GM19328 (cell line): ENCODE measurements at regions not wholly inside any gene's neighbourhood (a gene's known extent, or its start where the extent isn't known, plus 50 kb on each side); places are given as distances from the start of the nearest gene placed in this dataset.

Experiments used
- ATAC-seq: cut with Tn5 transposase; IDR thresholded peaks from one replicate; pipeline ENCODE4 v1.9.1; 2021; ENCODE audit warnings: mild to moderate bottlenecking, moderate library complexity; ENCODE audit not compliant: unreplicated experiment

DNA sequence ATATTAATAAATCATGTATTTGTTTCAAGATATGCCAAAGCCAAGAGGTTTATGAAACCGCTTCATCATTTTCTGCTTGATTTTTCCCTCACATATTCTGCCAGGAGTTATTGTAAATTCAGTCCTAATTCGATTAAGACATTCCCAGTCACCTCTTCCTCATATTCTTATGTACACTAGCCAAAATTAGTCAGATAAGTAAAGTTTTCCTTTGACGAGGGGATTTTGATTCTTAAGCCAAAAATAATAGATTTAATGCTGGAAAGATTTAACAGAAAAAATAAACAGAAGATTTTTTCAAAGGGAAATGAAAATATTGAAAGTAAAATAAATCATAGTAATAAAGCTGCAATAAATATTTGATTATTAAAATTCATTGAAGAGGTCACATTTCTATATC is 51.0 kb upstream of the VEGFC start:
- no peak for ATAC-seq

DNA sequence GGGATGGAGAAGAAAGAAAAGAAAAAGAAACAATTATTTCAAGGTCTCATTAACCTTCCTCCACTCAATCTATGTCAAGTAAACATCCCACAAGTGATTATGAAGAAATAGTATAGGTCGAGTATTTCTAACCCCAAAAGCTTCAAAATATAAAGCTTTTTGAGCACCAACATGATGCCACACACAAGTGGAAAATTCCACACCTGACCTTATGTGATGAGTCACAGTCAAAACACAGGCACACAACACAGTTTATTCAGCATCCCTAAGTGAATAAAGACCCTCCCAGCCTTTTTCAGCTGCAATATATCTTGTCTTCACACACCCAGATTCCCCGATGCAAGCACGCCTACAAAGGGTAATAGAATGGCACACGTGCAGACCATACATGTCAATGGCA is 51.7 kb upstream of the VEGFC start:
- ATAC-seq: no peak

GRCh38 chr4:176845636-176846035 is 52.9 kb upstream of the VEGFC start:
- no peak for ATAC-seq

GRCh38 chr4:176849076-176849475 is 56.4 kb upstream of the VEGFC start:
- no peak for ATAC-seq

DNA sequence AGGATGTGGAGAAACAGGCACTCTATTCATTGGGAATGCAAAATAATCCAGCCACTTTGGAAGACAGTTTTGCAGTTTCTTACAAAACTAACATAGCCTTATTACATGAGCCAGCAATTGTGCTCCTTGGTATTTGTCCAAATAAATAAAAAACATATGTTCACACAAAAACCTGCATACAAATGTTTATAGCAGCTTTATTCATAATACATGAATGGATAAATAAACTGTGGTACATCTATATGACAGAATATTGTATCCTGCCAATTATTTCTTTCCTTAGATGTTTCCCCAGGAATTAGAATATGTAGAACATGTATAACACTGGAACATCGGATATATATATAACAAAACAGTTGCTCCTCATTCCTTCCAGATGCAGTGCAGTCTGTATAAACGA is 57.7 kb upstream of the VEGFC start:
- ATAC-seq: no peak

- no peak for ATAC-seq
These were observed 63.7 kb upstream of the VEGFC start for GRCh38 chr4:176856421-176856820.

DNA sequence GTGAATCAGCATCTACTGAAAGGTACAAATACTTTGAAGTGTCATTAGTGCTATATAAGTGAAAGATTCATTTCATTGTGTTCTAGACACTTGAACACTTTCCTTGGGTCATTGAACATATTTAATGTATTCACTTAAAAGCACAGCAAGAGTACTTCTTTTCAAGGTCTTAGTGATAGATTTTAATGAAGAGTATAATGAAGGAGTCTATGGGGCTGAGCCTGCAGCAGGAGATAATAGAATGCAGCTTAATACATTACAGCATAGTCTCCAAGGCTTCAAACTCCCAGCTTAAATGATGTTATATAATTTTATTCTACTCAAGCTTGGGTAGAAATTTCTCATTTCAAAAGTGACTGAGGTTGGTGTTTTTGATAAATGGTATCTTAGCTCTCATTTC is 66.1 kb upstream of the VEGFC start:
- no peak for ATAC-seq

DNA sequence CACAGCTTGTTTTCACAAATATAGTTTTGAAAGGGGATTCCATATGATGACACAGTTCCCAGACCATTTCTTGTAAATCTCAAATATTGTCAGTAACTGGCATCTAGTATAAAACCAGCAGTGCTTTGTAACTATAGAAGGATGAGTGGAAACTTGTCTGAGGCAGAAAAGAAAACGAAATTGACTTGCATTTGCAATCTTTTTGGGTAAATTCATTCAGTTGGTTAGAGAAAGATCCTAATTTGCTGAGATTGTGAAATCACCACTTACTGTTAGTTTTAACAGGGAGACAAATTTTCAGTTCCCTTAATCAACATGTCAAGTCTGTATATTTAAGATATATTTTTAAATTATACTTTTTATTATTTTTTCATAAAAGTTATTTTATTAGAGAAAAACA is 71.5 kb upstream of the VEGFC start:
- ATAC-seq: no peak

DNA sequence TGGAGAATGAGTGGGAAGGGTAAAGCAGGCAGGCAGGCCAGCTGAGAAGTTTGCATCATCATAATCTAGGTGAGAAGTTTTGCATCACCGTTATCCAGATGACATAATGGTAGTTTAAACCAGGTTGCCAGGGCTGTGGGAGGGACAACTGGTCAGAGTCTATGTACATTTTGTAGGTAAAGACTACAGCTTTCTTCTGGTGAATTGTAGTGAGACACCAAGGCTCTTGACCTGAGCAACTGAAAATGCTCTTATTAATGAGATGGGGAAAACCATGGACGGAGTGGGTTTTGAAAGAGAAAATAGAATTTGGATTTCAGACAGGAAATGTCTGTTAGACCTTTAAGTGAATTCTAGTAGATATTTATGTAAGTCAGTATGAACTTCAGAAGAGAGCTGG is 76.0 kb upstream of the VEGFC start:
- ATAC-seq: no peak

GRCh38 chr4:176872461-176872860 is 79.7 kb upstream of the VEGFC start:
- no peak for ATAC-seq

- ATAC-seq: no peak
These were observed 82.2 kb upstream of the VEGFC start for GRCh38 chr4:176874721-176875445.

- no peak for ATAC-seq
These were observed 82.8 kb upstream of the VEGFC start for GRCh38 chr4:176875446-176875930.

DNA sequence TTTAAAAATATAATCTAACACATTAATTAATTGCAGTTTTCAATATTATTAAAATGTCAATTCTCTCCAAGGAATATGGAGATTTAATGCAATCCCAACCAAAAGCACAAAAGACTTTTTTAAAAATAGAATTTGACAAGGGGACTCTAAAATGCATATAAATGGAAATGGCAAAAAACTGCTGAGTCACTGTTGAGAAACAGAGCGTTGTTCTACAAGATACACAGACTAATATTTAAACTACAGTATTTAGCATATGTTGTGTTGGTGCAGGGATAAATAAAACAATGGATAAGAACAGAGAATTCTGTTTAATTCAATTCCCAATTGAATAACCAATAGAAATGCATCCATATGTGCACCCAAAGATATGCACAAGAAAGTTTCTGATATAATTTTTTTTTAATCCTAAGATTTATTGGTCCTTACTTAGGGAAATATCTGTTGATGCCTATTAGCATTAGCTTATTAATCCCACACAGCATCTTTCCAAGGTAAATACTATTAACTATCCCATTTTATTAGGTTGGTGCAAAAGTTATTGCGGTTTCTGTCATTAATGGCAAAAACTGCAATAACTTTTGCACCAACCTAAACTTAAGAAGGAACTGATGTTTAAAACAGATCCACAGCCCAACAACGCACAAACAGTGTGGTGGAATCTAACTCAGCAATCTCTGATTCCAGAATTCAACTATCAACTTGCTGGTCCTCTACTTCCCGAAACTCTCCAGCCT is 86.8 kb upstream of the VEGFC start:
- ATAC-seq: no peak

DNA sequence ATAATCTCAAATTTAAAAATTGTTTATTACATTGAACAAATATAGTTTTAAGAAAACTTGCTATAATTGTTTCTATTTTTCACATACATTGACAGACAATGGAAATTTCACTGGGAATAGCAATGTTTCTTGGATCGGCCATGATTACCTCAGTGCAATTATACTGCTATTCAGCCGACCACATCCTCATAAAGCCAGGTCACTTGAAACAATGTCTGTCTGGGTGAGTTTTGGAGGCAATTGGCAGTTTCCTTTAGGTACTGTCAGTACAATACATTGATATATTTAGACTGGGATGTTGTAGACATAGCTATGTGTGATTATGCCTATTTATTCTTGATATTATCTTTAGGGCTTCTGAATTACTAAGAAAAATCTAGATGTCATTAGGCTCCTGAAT is 89.5 kb upstream of the VEGFC start:
- no peak for ATAC-seq

DNA sequence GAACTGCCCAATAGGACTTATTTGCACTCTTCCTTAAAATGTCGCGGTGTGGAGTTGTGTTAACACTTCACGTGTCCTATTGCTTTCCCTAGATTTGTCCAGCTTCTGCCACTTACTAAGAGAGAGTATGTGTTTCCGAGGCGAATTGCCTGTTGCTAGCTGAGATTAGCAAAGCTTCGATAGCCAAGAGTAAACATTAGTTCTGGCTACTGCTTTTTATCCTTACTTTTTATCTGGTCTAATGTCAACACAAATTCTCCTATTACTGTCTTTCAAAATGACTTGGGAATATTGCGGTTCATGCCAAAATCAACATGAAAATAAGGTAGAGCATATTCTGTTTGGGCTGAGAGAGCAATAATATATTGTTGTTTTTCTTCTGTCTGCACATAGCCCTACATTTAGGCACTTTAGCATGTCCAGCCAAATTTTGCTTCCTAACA is 90.4 kb upstream of the VEGFC start:
- no peak for ATAC-seq

- ATAC-seq: no peak
These were observed 91.1 kb upstream of the VEGFC start for GRCh38 chr4:176883681-176884418.

GRCh38 chr4:176885224-176885623 is 92.5 kb upstream of the VEGFC start:
- no peak for ATAC-seq

- ATAC-seq: no peak
These were observed 93.4 kb upstream of the VEGFC start for GRCh38 chr4:176886135-176886534.

DNA sequence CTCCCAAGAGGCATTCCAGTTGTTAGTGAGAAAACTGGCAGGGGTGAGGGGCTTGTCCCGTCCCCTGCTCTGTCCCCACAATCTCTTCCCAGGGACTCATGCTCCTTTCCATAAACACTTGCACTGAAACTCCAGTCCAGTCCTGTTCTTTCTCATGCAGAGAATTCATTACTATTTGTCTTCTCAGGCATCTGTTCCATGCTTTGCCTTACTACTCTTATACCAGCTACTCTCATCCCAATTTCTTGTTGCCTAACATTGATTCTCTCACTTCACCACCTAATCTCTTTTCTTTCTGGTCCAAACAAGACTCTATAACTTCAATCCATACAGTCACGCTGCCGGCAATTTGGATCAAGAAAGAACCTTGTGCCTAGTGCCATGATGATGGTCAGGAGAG is 97.1 kb upstream of the VEGFC start:
- ATAC-seq: no peak

- ATAC-seq: no peak
These were observed 101.8 kb upstream of the VEGFC start for GRCh38 chr4:176894498-176894897.

- no peak for ATAC-seq
These were observed 103.5 kb upstream of the VEGFC start for GRCh38 chr4:176896211-176896610.

DNA sequence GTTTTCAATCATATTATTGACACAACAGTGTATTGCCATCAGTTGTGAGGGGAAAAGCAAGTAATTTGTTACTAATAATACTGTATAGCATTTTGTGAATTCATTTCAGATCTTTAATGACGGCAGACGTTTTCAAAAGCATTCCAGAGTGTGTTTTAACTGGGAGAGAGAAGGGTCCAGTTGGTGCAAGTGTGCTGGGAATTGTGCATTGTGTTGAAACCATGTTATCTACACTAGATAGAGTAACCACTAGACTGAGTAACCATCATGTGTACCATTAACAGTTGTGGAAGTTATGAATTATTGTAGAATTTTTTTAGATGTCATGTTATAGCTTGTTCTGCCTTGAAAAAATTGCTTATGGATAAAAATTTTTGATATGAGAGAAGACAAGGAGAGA is 104.5 kb upstream of the VEGFC start:
- no peak for ATAC-seq
